HG03439 (cell line): ENCODE measurements at regions not wholly inside any gene's neighbourhood (a gene's known extent, or its start where the extent isn't known, plus 50 kb on each side); places are given as distances from the start of the nearest gene placed in this dataset.

ENCODE experiments used
- ATAC-seq: cut with Tn5 transposase; IDR thresholded peaks from one replicate; pipeline ENCODE4 v1.9.1; 2021; ENCODE audit warnings: mild to moderate bottlenecking, moderate library complexity; ENCODE audit not compliant: unreplicated experiment

DNA sequence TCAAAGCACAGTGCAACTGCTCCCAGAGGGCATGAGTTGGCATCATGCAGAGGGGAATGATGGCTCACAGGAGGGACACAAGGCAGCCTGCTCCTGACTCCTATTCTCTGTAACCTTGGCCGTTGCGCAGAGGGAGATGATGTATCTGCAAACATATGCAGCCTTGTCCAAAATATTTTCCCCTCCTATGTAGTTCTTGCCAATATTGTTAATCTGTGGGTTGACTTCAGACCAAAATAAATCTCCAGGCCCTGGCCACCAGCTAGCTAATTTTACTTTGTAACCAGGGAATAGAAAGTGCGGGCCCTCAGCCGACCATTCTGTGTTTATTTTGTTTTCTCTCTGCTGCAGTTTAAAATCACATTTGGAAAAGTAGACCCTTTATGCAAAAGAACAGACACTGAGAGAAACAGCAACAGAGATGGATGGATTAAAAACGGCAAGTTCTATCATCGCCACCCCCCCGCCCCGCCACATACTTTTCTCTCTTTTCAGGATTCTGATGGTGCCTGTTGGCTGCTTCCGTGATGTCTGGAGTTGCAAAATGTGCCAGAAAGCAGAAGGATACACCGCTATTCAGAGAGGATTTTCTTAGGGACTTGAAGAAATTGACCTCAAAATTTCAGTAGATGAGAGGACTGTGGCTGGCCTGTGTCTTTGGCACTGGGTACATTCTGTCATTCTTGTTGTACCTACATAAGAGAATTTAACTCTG is 185.3 kb upstream of the BCOR start:
- no peak for ATAC-seq

DNA sequence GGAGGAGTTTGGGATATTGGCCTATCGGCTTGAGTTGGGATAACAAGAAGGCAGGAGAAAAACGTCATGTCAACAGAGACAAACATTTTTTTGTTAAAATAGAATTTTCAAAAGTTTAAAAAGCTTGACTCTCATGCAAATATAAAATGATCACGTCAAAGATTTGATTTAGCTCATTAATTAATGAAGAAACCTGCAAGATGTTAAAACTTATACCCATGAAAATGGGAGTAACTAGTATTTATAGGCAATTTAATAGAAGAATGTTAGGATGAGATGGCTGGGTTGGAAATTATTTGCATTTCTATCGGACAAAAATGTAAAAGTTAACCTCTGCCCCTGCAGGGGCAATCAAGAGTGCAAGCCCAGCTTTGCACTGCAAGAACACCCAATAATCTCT is 184.6 kb upstream of the BCOR start:
- no peak for ATAC-seq

- no peak for ATAC-seq
Measured at GRCh38 chrX:40281336-40282005, 183.7 kb upstream of the BCOR start.

DNA sequence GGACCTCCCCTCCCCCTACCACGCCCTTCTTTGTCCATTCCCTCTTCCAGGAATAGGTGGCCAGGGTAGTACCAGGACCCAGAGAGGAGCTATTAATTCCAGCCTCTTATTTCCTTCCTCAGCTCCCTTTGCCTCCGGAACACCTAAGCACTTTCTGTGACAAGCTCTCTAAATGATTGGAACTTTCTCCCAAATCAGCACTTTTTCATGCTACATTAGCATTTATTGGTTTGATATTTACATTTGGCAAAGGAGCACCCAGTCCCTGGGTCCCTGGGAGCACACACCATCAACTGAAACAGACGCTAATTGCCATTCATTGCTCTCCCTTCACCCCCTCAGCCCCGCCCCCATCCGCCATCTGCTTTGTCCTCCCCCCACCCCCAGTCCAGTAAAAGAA is 182.0 kb upstream of the BCOR start:
- no peak for ATAC-seq

GRCh38 chrX:40279091-40279430 is 181.3 kb upstream of the BCOR start:
- ATAC-seq = no peak

DNA sequence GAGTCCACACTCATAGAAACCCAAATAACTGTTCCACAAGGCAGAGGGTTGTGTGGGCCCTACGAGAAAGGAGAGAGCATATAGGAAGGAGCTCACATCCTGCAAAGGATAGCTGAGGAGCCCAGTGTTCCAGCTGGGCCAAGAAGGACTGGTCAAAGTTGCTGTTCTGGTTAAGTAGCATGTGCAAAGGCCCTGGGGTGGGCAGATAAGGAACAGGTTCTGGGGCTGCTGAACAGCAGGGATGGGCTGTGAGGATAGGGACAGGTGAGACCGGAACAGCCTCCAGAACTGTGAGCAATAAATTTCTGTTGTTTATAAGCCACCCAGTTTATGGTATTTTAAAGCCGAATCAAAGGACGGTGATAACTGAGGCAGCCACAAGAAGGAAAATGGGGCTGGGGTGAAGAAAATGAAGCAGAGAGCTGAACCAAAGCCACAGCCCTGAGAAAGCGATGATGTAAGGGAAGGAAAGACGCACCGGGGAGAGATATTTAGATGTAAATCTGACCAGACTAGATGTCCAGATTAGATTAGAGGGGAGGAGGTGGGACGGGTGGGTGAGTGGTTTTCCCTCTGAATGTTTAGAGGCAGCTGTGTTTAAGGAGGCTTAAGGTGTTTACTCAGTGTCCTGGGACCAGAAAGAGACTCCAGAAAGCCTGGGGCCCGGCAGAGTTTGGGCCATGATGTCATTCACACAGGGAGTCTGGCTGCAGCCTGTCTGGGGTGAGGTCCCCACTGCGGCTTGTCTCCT is 180.8 kb upstream of the BCOR start:
- no peak for ATAC-seq

DNA sequence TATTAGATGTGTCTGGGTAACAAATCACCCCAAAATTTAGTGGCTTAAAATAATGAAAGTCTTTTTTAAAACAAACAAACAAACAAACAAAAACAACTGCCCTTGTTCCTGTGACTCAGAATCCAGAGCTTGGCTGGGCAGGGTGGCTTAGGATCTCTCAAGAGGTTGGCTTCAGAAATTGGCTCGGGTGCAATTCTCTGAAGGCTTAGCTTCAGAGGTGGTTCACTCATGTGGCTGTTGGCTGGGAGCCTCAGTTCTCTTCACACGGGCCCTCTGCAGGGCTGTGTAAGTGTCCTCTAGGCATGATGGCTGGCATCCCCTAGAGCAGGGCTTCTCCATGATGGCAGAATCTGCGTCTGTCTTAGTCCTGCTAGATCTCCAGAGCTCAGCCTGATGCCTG is 179.9 kb upstream of the BCOR start:
- ATAC-seq = no peak

DNA sequence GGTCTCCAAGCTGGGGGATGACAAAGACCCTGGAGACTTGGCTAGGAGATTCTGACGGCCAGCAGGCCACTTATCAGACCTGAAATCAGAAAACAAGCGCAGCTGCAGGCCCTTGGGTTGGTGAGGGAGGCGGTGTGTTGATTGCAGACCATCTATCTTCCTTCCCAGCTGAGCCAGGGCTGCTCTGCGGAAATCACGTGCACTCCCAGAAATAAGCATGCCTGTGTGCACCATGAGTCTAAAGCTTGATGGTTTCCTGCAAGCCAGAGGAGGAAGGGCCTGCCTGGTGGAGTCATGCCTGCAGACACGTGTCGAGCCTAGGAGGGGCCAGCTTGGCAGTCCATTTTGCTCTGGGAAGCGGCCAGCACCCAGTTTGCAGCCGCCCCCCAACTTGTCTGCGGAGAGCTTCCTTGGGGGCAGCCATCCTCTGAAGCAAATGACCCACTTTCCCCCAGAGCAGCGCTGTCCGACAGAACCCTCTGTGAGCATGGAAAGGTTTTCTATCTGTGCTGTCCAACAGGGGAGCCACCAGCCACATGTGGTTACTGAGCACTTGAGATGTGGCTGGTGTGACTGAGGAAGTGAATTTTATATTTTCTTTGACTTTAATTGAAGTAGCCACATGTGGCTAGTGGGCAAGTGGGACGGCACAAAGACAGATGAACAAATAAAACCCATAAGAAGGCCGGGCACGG is 175.7 kb upstream of the BCOR start:
- no peak for ATAC-seq

GRCh38 chrX:40272776-40273175 is 175.0 kb upstream of the BCOR start:
- no peak for ATAC-seq

- ATAC-seq = no peak
Measured at GRCh38 chrX:40272141-40272540, 174.4 kb upstream of the BCOR start.

GRCh38 chrX:40268188-40268520 is 170.4 kb upstream of the BCOR start:
- no peak for ATAC-seq

GRCh38 chrX:40267334-40268187 is 169.8 kb upstream of the BCOR start:
- no peak for ATAC-seq

DNA sequence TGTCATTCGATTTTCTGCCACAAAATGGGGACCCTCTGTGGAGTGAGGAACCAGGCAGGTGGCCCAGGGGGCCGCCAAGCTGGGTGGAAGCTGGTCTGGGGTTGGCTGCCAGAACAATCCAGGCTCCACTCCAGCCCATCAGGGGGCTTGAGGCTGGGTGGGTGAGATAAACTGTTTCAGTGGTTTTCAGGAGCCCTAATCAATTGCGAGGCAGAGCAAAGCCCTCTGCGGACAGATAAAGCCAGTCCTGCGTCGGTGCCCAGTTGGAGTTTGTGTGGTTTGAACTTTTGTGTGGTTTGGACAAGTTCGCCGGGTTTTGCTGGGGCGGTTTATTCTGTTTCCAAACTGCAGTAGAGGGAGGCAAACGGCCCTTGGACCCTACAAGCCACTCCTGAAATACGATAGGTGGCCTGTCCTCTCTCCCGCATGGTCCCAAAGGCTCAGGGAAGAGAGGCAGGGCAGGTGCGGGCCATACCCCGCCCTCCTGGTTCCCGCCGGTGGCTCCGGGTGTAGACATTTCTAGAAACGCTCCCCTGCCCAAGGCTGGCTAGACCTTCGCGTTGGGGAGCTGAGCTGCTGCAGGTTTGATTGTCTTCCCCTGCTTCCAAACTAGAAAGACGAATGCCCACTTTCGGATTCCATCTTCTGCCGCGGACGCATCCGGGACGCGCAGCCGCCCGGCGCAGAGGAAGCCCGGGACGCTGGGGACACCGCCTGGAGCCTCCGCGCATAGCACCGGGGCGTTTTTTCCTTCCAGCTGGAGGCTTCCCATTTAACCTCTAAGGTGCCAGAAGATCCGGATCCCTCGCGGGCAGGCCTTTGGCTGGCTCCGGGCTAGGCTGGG is 169.0 kb upstream of the BCOR start:
- no peak for ATAC-seq

DNA sequence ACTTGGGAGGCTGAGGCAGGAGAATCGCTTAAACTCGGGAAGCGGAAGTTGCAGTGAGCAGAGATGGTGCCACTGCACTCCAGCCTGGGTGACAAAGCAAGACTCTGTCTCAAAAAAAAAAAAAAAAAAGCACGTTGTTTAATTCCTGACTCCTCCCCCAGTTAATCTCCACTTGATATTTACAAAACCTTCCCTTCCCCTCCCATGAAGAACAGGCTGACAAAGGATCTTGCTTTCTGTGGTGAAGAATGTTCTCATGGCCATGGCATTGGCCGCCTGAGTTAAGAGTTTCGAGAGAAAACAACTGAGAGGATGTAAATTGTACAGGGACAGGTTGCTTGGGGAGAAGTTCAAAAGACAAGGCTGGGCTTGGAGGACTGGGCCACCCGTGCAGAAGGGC is 168.2 kb upstream of the BCOR start:
- ATAC-seq = no peak

- ATAC-seq = no peak
Measured at GRCh38 chrX:40263014-40263560, 165.3 kb upstream of the BCOR start.

- ATAC-seq = no peak
Measured at GRCh38 chrX:40262157-40263013, 164.6 kb upstream of the BCOR start.

DNA sequence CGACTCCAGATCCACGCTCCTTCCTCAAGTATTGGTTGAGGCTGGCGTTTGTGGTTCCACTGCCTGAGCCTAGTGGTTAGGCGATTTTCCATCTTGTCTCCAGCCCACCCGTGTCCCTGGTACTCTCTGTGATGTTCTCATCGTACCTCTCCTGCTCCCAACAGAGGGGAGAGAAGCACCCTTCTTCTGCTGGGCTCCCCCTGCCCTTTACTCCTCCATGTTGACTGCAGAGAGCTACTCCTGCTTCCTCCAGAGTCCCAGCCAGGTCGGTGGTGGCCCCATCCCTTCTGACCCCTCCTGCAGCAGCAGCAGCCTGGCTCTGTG is 164.0 kb upstream of the BCOR start:
- no peak for ATAC-seq

GRCh38 chrX:40260146-40260747 is 162.5 kb upstream of the BCOR start:
- no peak for ATAC-seq
